WERI-Rb-1 (cell line): ENCODE measurements at regions not wholly inside any gene's neighbourhood (a gene's known extent, or its start where the extent isn't known, plus 50 kb on each side); places are given as distances from the start of the nearest gene placed in this dataset.
"Not testable (repeated sequence)": the region's sequence is repeated elsewhere in the genome, so short reads cannot be mapped to it uniquely, and the experiment has no call there.

Source experiments
- DNase-seq: peaks from one replicate; pipeline ENCODE4 v3.0.0-alpha.2; 2020
- H3K27ac ChIP-seq: fragments of 250-450 bp; sonication (Bioruptor Pico); 2 replicates; pipeline ENCODE4 v1.5.1; 2020; ENCODE audit warnings: mild to moderate bottlenecking, moderate library complexity
- H3K27me3 ChIP-seq: fragments of 250-450 bp; sonication (Bioruptor Pico); 2 replicates; pipeline ENCODE4 v1.5.1; 2021; ENCODE audit warnings: mild to moderate bottlenecking, low read depth, moderate library complexity; ENCODE audit not compliant: insufficient read depth, severe bottlenecking
- H3K36me3 ChIP-seq: fragments of 250-450 bp; sonication (Bioruptor Pico); 2 replicates; pipeline ENCODE4 v1.5.1; 2020; ENCODE audit warnings: mild to moderate bottlenecking, moderate library complexity
- H3K4me3 ChIP-seq: 2 replicates; pipeline ENCODE4 v1.5.1; 2011; ENCODE audit warnings: low read depth, mild to moderate bottlenecking, control low read depth, low read length
- H3K9me3 ChIP-seq: fragments of 250-450 bp; sonication (Bioruptor Pico); 2 replicates; pipeline ENCODE4 v1.5.1; 2021; ENCODE audit warnings: mild to moderate bottlenecking, moderate library complexity; ENCODE audit not compliant: severe bottlenecking

- H3K4me3 ChIP-seq, H3K36me3 ChIP-seq, H3K27ac ChIP-seq, H3K27me3 ChIP-seq, DNase-seq, H3K9me3 ChIP-seq: not testable (repeated sequence)
These were observed 3248.2 kb upstream of the OR11H1 start for GRCh38 chr22:12279512-12280474.

DNA sequence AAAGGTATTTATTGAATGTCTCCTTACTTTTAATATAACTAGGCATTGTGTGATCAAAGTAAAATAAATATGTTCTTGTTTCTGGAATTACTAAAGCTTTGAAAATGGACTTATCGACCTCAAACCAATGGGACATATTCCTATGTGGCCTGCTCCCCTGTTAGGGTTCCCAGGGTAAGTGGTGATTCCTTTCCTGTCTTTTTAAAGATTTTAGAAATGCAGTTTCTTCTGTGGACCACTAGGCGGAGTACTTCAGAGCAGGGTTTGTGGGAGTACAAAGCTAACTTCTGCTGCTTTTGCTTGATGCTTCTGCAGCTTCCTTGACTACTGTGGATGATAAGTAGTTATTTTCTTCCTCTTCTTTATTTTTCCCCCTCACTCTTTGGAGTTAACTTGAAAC is 3243.3 kb upstream of the OR11H1 start:
- H3K36me3 ChIP-seq, H3K4me3 ChIP-seq, H3K27ac ChIP-seq, H3K9me3 ChIP-seq, DNase-seq, H3K27me3 ChIP-seq: not testable (repeated sequence)

GRCh38 chr22:12297351-12297750 is 3230.6 kb upstream of the OR11H1 start:
- H3K4me3 ChIP-seq, H3K9me3 ChIP-seq, H3K27ac ChIP-seq, H3K27me3 ChIP-seq, H3K36me3 ChIP-seq: not testable (repeated sequence)
- peak; percentile 15 for DNase-seq
